ENCODE measurements at regions not wholly inside any gene's neighbourhood (a gene's known extent, or its start where the extent isn't known, plus 50 kb on each side); places are given as distances from the start of the nearest gene placed in this dataset.
A peak's percentile ranks its signal among the peaks of the same experiment; 100 is the strongest.

DNA sequence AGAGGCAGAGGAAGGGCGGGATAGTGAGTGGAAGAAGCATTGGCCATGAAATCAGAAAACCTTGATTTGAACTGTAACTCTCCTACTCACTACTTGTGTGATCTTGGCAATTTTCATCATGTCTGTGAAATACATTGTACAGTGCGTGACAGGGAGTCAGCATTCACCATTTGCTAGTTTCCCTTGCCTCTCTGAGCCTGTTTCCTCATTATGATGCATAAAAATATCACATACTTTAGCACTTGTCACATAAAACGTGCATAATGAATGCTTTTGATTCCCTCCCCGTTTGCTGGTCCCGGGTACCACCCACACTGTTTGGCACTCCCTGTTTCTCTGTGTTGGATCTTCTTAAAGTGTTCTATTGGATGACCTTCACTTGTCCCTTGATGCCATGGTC is 101.1 kb upstream of the FRMD6 start:
- H3K27ac ChIP-seq: no peak overlapping the region
- TF ChIP-seq, protein P1, sequence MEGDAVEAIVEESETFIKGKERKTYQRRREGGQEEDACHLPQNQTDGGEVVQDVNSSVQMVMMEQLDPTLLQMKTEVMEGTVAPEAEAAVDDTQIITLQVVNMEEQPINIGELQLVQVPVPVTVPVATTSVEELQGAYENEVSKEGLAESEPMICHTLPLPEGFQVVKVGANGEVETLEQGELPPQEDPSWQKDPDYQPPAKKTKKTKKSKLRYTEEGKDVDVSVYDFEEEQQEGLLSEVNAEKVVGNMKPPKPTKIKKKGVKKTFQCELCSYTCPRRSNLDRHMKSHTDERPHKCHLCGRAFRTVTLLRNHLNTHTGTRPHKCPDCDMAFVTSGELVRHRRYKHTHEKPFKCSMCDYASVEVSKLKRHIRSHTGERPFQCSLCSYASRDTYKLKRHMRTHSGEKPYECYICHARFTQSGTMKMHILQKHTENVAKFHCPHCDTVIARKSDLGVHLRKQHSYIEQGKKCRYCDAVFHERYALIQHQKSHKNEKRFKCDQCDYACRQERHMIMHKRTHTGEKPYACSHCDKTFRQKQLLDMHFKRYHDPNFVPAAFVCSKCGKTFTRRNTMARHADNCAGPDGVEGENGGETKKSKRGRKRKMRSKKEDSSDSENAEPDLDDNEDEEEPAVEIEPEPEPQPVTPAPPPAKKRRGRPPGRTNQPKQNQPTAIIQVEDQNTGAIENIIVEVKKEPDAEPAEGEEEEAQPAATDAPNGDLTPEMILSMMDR (IDR thresholded peaks at IDR 0.05; ENCODE audit: low read depth, low read length, missing control alignments): no peak
- H3K36me3 ChIP-seq (replicated peaks): no peaks in the 10 kb centered on the region
- in situ Hi-C loops (cut with HindIII; ENCODE audit: low pct_ligation_motif_present, low sequenced_read_pairs): no loop called here
- no peak for DNase-seq
- H3K27me3 ChIP-seq (replicated peaks): no peaks in the 10 kb centered on the region
- H3K4me3 ChIP-seq (ENCODE audit: low read depth, low read length): no peak overlapping the region

DNA sequence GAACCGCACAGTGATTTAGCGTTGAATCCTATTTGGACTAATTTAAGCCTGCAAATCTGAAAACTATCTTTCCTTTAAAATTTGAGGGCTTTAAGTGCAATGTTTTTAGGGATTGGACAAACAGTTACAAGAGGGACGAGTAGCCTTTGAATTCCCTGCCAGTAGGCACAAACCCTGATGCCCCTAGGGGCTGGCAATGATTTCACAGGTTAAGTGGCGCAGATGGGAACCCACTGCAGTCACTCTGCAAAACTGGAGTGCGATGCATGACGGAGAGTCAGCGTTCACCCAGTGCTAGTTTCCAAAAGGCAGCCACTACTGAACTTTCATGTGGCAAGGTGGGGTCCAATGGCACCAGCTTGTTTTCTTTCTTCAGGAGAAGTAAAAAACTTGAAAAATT is 99.4 kb upstream of the FRMD6 start:
- H3K4me3 ChIP-seq (ENCODE audit: low read depth, low read length): no peak overlapping the region
- H3K36me3 ChIP-seq (replicated peaks): no peaks in the 10 kb centered on the region
- no peak for DNase-seq
- no peaks in the 10 kb centered on the region for H3K27me3 ChIP-seq (replicated peaks)
- TF ChIP-seq, protein P1 (IDR thresholded peaks at IDR 0.05; ENCODE audit: low read depth, low read length, missing control alignments): peak; percentile 39
- in situ Hi-C loops (cut with HindIII; ENCODE audit: low pct_ligation_motif_present, low sequenced_read_pairs): no loop called here
- no peak overlapping the region for H3K27ac ChIP-seq

DNA sequence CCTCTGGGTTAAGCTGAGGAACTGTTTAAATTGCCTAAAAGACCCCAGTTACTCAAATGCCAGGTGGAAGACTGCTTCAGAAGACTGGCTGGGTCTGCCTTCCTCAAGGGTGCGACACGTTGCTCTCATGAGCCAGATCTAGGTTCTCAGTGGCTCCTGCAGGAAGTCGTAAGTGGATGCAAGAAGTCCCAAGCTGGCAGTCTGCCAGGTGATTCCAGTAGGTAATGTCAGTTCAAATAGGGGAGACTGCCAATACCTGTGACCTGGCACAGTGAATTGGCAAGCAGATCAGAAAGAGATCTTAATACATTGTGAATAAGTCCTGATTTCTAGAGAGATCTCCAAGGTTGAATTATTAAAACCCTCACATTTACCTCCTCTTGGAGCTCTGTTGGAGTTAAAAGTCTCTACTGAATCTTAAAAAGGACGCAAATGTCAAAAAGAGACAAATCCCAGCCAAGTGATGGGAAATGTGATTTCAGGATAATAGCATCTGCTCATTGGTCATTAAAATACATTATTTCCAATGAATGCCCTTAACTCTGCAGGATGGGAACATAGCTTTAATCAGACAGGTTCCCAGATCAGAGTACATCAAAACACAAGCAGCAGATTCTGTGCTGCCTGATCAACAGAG is 98.8 kb upstream of the FRMD6 start:
- Histone ChIP-seq H3K27me3 (replicated peaks) (no peaks in the 10 kb centered on the region), H3K36me3 (replicated peaks) (no peaks in the 10 kb centered on the region), H3K27ac (peak overlapping the region; percentile 95), H3K4me3 (ENCODE audit: low read depth, low read length) (no peak overlapping the region)
- TF ChIP-seq, protein P1 (IDR thresholded peaks at IDR 0.05; ENCODE audit: low read depth, low read length, missing control alignments): no peak
- in situ Hi-C loops (cut with HindIII; ENCODE audit: low pct_ligation_motif_present, low sequenced_read_pairs): no loop called here
- no peak for DNase-seq

DNA sequence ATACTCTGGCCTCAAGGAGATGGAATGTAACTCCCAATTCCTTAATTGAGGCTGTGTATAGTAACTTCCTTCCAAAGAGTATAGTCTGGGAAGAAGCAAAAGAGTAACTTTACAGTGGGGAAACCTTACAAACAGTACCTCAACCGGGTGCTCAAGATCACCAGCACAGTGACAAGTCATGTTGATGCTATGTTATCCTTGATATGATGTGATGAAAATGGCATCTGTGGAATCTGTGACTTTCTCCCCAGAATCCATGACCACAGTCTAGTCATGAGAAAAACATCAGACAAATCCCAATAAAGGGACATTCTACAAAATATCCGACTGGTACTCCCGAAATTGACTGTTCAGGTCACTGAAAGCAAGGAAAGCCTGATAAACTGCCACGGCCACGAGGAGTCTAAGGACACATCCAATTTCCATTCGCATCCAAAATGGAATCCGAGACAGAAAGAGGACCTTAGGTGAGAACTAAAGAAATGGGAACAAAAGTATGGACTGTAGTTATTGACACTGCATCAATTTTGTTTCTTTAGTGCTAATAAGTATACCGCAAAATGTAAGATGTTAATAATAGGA is 97.3 kb upstream of the FRMD6 start:
- Histone ChIP-seq H3K4me3 (ENCODE audit: low read depth, low read length) (peak overlapping the region; percentile 15), H3K27me3 (replicated peaks) (no peaks in the 10 kb centered on the region), H3K27ac (peak overlapping the region; percentile 95), H3K36me3 (replicated peaks) (no peaks in the 10 kb centered on the region)
- TF ChIP-seq, protein P1 (IDR thresholded peaks at IDR 0.05; ENCODE audit: low read depth, low read length, missing control alignments): no peak
- peak; percentile 95 for DNase-seq
- in situ Hi-C loops (cut with HindIII; ENCODE audit: low pct_ligation_motif_present, low sequenced_read_pairs): no loop called here

DNA sequence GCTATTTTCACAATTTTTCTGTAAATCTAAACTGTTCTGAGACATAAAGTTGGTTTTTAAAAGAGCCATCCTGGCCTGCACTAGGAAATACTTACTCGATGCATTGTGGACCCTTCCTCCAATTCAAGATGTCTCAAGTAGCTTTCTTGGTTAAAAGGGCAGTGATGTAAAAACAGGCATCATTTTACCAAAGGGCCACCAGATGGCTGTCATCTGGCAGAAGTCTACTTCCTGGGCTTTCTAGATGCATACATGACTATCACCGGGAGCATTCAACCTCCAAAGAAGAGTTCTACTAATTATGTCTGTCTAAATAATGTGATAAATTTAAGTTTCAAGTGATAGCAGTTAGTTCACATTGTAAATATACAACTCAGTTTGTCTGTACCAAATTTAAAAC is 96.8 kb upstream of the FRMD6 start:
- DNase-seq: peak; percentile 60
- H3K27me3 ChIP-seq (replicated peaks): no peaks in the 10 kb centered on the region
- peak overlapping the region; percentile 95 for H3K27ac ChIP-seq
- in situ Hi-C loops (cut with HindIII; ENCODE audit: low pct_ligation_motif_present, low sequenced_read_pairs): no loop called here
- TF ChIP-seq, protein P1 (IDR thresholded peaks at IDR 0.05; ENCODE audit: low read depth, low read length, missing control alignments): peak; percentile 60
- peak overlapping the region; percentile 15 for H3K4me3 ChIP-seq (ENCODE audit: low read depth, low read length)
- H3K36me3 ChIP-seq (replicated peaks): no peaks in the 10 kb centered on the region

DNA sequence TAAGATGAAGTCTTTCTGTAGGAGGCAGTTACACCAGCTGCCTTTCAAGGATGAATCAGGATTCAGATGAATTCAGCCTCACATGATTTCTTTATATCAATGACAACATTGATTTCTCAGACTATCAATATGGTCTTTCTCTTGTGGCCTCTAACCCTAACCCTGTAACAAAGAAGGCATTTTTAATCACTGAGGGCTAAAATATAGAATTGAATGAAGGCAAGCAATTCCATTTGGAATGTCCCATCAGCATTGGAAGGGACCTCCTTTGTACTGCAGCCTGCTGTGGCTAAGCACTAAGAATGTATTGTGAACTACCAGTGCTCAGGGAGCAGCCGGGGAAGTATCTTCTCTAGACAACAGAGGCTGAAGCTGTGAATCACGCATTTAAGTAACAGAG is 90.6 kb upstream of the FRMD6 start:
- DNase-seq: no peak
- Histone ChIP-seq H3K27ac (peak overlapping the region; percentile 32), H3K4me3 (ENCODE audit: low read depth, low read length) (no peak overlapping the region), H3K36me3 (replicated peaks) (no peaks in the 10 kb centered on the region), H3K27me3 (replicated peaks) (no peaks in the 10 kb centered on the region)
- TF ChIP-seq, protein P1 (IDR thresholded peaks at IDR 0.05; ENCODE audit: low read depth, low read length, missing control alignments): no peak
- in situ Hi-C loops (cut with HindIII; ENCODE audit: low pct_ligation_motif_present, low sequenced_read_pairs): no loop called here

All from brain microvascular endothelial cell (primary cell).